Dedifferentiated amniotic fluid mesenchymal stem cell (primary cell): ENCODE measurements at regions not wholly inside any gene's neighbourhood (a gene's known extent, or its start where the extent isn't known, plus 50 kb on each side); places are given as distances from the start of the nearest gene placed in this dataset.

Experiments
- DNase-seq: peaks from one replicate; pipeline ENCODE4 v3.0.0-alpha.2; 2016; ENCODE audit errors: extremely low spot score

DNA sequence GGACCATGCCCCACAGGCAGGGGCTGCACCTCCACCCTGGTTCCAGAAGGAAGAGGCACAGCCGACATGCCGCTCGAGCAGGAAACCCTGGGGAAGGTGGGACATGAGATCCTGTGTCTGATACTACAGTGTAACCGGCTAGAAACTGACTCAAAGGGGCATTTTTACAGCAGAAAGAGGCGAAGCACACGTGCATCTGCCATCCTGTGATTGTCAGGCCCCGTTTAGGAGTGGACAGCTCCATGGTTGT is 62.7 kb downstream of the SIK1 start:
- no peak for DNase-seq

DNA sequence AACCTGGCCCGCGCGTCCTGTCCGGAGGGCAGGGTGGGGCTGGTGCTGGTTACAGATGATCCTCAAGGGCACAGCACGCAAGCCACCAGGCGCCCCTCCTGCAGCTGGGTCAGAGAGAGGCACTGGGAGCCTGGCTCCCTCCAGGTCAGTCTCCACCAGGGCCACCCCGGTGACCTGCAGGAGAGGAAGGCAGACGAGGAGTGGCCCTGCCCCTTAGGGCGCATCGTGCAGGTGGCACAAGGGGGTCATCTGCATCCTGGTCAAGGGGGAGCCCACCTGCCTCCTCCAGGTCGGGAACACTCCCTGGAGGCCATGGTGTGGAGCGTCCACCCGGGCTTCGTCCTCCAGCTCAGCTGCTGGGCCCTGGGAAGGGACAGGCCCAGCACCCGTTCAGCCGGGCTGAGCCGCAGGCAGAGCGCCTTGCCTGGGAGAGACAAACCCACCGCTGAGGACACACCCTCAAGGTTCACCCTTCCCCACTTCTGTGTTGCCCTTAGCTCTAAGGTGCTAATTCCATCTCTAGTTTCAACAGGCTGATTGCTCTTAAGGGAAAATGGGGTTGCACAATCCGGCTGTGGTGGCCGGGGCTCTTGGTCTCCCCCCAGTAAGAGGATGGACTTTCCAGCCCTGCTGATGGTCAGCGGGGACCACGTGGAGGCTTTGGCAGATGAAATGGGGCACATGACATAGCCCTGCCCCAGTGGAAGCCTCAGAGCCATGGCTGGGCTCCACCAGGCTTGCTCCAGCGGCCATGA is 63.2 kb downstream of the SIK1 start:
- DNase-seq, result no peak

DNA sequence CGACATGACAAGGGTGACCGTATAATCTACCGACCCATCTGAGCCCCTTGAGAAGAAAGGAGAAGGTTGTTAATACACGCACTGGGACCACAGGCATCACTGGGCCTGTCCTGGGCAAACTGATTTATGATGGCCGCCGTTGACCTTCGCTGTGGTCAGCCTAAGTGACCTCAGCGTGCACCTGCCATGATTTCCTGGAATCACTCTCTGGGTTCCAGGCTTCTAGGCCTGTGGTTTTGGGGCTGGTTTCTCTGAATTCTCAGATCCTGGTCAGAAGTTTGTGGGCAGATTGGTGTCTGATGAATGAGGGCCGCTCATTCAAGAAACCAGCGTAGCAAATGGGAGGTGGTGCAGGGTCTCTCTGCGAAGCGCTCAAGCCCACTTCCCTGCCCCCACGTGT is 64.0 kb downstream of the SIK1 start:
- no peak for DNase-seq

DNA sequence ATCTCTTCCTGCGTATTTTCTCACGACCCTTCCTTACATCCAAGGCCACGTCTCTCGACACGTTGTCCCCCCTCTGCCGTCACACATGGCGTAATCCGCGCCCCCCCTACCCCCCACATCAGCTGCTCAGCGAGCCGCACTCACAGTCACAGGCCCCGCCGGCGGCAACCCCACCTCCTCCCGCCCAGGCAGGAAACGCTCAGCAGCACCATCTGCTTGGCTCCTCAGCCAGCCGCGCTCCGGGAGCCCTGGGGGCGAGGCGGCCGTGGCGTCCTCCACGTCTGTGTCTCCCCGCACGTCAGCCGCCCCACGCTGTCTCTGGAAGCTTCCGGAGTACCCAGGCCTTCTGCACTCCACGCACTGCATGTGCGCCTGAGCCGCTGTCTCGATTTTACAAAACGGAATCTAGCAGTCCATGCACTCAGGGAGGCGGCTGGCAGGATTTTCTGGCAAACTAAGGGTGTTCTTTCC is 64.6 kb downstream of the SIK1 start:
- peak; percentile 26 for DNase-seq

DNA sequence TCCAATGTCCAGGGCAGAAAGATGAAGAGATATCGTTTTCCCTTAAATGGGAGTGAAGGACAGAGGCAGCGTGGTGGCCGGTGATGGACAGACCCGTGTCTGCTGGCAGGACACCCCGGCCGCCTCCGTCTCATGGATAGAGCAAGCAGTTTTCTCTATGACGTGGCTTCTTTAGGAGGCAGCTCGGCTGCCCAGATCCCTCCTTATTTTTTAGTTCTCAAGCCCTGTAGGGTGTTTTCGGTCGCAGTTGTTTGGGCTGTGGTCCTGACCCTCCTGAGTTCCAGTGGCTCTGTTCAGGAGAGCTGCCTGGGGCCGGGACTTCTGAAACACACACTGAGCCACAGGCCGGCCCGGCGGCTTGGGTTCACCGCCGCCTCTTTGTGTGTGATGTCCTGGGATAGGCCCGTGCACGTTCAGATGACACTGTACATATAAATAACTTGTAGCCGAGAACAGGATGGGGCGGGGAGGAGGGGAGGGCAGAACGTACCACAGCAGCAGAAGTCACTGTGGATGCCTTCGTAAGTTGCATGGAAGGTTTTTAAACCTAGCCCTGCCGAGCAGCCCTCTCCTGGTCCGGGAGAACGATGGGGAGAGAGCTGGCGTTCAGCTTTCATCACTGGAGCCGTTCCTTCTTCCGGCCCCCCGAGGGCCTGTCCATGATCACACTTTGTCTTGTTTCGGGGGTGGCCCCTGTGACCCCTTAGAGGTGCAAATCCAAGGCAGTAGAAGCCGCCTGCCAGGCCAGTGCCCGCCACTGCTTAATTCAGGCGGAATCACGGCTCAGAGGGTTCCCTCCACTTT is 65.2 kb downstream of the SIK1 start:
- DNase-seq, result no peak

DNA sequence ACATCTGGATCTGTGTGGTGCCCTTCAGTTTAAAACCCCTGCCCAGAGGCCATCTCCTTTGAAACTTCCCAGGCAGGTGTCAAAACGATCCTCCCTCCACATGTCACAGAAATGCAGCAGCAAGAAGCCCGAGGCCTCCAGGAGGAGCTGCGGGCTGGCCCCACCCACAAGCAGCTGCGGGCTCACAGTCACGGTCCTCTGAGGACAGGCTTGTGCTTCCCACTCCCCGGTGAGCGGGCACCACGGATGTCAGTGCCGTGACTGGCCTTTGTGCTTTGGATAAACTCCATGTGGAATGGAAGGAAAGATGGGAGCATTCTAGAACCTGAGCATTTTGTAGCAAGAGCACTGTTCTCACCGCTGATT is 65.8 kb downstream of the SIK1 start:
- DNase-seq, result no peak

DNA sequence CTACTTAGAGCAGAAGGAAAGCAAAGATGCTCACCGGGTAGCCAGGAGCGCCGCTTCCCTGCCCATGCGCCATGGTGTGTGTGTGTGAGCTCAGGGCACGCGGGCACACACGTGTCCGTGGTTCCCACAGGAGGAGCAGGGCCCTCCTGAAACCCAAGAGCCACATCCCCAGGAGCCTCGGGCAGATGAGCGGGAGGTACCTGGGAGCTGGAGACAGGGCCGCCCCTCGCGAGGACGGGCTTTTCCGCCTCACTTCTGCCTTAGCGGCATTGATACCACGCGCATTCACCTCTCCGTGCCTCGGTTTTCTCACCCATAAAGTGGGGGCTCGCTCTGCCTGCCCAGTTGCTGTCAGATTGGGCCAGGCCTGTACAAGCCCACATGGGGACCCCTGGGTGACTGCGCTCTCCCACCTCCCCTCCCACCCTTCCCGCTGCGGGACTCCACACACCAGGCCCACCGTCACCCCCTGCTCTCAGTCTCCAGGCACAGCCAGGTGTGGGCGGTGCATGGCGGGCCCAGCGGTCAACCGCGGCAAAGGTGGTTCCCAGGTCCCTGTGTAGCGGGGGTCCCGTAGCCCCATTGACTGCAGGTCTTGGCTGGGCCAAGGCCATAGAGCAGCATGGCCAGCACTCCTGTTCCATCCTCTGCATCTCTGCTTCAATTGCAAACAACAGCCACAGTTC is 66.3 kb downstream of the SIK1 start:
- DNase-seq, result no peak

DNA sequence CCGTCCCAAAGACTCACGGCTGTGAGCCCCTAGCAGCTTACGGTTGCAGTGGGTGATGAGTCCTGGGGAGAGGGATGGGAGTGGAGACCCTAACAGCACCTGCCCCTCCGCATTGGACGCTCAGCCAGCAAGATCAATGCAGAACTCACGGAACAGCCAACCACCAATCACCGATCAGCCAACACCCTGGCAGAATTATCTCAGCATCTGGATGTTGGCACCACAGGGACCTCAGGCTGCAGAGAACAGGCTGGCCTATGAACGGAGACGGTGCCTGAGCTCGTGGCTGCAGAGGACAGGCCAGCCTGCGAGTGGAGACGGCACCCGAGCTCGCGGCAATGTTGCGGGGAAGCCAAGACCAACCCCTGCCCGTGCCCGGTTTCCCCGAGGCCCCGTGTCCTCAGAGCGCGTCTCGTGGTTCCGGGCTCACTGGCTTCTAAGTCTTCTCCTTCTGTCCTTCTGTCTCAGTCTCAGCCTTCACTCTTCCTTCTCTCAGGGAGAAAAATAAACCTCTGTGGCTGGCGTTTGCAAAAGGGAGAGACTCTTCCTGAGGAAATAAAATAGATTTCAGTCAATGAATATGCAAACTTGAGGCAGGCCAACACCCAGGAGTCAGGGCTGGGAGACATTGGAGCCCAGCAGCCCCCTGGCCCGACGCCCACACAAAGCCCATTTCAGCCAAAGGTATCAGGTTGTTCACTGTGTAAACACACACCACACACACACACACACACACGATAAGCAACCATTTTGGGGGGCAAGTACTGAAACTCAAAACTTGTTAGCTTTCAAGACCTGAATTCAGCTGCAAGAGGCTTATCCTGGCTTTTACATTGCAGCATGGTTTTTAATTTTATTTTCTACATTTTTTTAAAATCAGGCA is 67.8 kb downstream of the SIK1 start:
- no peak for DNase-seq

DNA sequence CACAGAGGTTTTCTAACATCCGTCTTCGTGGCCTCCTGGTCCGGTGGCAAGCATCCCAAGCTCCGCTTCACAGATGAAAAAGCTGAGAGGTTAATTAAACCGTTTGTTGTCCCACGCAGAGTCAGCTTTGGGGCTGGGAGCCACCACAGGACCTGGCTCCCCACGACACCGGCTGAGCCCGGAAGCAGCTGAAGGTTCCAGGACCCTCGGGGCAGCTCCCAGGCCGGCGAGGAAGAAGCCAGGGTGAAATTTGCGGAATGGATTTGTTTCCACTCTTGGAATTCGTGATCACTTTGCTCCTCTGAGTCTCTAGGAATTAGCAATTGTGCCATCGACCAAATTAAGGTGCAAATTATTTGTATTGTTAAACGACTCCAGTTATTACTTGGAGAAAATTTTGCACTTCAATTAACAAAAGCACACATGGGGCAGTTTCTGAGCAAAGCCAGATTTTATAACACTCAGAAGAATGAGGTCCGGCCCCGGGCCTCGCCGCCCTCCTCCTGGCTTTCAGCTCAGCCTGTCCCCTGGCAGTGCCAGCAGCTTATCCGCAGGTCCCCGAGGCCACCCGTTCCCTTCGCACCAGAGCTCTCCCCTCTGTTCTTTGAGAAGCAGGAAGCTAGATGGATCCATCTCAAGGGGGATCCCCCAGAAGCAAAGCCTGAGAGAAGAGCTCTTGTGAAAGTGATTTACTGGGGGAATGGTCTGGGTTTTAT is 69.1 kb downstream of the SIK1 start:
- DNase-seq, result no peak

DNA sequence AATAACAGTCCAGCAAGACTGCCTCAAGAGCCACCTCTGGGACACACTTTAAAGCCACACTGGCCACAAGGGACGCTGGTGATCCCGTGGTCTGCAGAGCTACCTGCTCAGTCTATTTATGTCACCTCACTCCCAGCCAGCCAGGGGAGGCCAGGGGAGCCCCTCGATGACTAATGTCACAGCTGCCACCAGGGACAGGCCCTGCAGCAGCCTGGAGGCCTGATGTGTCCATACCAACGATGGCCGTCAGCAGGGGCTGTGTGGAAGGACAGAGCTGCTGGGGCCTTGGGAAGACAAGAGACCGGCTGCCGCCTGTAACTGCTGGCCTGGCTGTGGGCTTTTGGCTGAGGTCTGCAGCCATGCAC is 71.0 kb downstream of the SIK1 start:
- DNase-seq, result no peak

DNA sequence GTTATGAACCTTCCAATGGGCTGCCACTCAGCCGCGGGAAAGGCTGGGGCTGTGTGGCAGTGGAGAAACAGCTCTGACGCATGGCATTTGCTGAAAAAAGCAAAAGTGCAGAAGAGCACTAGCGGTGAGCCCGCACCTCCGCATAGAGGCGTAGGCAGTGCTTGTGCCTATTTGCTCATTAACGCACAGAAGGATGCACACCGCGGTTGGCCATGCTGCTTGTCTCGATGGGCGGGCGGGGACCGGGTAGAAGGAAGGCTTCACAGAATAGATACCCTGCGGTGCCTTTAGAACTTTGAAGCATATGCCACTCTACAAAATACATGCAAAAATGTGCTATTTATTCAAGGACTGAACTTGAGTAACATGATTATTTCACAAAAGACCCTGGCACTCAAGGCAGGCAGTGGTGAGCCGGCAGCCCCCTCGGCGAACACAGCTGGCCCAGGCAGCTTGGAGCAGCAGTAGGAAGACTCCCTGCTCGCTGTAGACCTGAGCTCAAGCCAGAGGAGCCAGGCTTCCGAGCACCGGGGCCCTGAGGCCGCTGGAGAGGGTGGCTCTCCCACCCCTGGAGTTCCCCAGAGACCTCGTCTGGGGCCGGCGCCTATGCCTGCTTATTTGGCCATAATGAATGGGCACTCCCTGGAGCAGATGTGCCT is 71.5 kb downstream of the SIK1 start:
- no peak for DNase-seq

DNA sequence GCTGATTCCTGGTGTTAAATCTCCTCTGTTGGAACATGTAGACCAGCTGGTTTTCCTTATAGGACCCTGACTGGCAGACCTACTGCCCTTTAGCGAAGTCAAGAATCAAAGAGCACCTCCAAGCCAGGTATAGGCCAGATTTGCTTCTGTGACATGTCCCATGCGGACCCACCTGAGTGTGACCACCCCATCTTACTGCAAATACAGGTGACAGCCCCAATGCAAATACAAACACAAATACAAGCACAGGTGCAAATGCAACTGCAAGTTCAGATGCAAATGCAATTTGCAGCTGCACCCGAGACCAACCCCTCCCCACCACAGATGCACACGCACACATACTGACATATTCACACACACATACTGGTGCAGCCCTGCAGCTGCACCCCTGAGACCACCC is 72.3 kb downstream of the SIK1 start:
- no peak for DNase-seq

DNA sequence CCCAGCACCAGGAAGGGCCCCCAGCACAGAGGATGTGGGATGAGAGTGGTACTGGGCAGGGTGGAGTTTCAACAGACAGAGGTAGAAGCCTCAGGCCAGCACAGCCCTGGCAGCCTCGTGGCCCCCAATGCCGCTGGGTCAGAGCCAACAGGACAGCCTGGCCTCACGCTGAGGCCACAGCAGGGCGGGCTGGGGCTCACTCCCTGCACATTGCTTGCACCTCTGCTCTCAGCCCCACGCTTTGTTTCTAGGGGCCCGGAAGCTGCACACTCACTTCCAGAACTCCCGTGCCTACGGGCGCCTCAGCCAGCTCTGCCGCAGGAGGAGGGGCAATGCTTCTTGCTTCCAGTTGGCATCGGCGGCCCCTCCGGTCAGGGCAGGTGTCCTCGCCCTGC is 72.9 kb downstream of the SIK1 start:
- no peak for DNase-seq

DNA sequence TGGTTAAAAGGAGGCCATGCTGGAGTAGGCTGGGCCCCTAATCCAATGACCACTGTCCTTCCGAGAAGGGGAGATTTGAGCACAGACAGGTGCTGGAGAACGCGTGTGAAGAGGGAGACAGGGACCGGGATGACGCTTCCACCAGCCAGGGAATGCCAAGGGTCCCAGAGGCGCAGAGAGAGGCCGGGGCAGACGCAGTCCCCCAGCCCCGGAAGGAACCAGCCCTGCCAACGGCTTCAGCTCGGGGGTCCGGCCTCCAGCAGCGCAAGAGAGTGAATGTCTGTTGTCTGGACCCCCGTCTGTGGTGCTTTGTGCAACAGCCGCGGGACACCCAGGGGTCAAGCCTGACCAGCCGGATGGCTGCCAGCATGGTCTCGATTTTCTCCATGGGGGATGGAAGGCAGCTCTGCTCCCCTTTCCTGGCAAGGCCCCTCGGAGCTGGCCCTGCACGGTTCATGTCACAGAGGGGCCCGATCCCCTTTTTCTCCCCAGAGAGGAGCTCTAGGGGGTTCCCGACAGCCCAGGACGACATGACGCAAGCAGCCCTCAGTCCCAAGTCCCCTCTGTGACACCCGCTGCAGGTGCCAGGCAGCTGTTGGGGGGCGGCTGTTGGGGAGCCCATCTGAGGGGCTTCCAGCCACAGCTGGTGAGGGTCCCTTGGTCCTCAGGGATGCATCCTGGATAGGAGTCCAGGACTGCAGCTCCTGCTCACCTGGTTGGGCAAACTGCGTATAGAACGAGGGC is 73.5 kb downstream of the SIK1 start:
- DNase-seq, result no peak

DNA sequence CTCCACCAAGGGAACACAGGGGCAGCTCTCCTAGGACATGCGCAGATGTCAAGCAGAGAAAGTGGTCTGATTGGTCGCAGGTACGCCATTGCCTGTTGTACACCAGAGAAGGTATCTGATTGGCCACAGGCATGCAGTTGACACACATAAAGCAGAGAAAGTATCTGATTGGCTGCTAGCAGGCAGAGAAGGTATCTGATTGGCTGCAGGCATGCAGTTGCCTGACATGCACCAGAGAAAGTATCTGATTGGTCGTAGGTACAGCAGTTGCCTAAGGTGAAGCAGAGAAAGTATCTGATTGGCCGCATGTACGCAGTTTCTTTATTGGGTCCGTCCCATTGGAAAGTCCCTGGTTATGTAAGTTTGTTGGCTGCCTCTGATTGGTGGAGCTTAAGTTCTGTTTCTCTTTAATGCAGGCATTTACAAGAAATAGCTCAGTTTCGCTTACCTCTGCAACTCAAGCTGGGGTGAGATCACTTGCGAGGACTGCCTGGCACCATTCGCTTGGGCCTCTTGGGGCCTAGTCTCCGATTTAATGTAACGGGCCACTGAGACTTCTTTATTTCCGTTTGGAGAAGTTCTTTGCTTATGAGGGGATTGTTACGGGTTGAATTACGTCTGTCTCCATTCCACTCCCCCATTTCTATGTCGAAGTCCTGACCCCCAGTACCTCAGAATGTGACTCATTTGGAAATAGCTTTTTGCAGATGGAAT is 74.2 kb downstream of the SIK1 start:
- DNase-seq, result no peak

DNA sequence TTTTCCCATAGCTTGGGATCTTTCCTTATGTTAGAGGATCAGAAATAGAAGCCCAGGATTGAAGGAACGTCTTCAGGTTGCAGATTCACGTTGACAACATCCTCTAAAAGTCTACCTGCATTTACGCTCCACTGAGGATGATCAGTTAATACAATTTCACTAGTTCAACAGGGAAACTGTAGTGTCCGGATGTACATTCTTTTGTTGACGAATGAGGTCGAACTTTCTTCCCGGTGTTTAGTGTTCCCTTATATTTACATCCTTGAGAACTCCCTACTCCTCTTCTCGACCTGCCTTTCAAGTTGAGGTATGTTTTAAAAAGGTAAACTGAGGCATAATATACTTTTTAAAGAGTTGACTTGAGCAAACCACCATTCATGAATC is 74.8 kb downstream of the SIK1 start:
- no peak for DNase-seq

DNA sequence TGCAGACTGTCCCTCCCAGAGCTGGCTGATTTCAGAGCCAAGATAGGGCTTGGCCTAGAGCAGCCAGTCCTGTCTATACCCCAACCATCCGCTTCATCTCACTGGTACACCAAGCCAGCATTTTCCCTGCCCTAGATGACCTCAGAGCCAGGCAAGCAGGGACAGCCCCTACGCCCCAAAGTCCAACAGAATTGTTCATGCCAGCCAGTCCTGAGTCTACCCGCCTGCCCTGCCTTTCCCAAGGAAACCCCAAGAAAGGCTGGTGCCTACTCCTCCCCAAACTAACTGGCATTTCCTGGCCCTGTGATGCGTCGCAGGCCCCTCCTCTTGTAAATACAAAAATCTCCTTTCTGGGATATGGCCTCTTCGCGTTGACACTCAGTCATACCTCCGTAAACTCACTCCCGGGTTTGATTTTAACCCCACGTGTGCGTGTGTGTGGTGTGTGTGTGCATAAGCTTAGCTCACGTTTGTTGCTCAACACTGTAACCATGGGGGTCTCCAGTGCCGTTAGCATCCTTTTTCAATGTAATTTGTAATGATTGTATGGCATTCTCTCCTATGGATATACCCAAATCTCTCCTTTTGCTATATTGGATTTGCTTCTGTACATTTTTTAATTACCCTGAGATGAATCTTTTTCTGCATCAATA is 75.3 kb downstream of the SIK1 start:
- no peak for DNase-seq

DNA sequence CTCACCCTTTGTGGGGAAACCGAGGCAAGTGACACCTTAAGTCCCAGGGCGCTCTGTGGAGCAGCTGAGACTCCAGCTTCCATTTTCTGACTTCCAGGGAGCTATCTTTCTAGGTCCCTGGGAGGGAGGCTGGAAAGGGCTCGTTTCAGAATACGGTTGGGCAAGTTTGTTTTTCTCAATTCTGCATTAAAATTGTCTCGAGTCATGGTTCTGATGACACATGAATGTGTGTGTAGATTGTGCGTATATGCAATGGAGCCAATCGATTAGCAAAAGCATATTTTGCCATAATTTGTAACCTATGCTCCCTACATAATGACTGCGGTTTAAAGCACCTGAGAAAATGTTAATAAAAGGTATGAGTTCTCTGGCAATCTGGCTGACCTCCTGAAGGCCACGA is 77.3 kb downstream of the SIK1 start:
- DNase-seq, result no peak

DNA sequence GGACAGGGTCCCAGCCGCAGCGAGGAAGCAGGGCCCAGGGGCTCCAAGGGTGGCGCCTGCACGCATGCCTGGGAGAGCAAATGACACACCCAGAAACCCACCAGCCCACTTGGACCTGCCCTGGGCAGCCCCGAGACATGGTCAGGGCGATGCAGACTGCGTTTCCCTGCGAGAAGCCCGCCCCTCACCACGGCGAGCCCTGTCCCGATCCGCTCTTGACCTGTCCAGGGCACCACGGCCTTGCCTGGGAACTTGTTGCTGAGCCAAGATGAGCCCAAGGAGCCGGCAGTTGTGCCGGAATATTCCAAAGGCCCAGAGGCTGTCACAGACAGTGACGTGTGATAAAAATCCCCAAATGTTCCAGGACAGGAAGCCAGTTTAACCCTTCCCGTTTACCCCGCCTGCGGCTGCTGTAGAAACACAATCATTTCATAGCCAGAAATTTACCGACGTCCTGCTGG is 78.1 kb downstream of the SIK1 start:
- no peak for DNase-seq
